ENCODE measurements at regions not wholly inside any gene's neighbourhood (a gene's known extent, or its start where the extent isn't known, plus 50 kb on each side); places are given as distances from the start of the nearest gene placed in this dataset.

GRCh38 chr7:21218155-21218554 is 209.7 kb upstream of the SP4 start:
- no peaks in the 10 kb centered on the region for H3K9me3 ChIP-seq (ENCODE audit: control insufficient read depth in 2 of 2, low read length in 2 of 2)
- no peaks in the 10 kb centered on the region for H3K4me1 ChIP-seq (ENCODE audit: control insufficient read depth, insufficient read depth, low read length)
- no peaks in the 10 kb centered on the region for H3K36me3 ChIP-seq (ENCODE audit: control insufficient read depth in 2 of 2, insufficient read depth in 2 of 2, low read length in 2 of 2)
- no peak overlapping the region for H3K27ac ChIP-seq (ENCODE audit: low read length)
- no peaks in the 10 kb centered on the region for H3K27me3 ChIP-seq (ENCODE audit: control insufficient read depth in 1 of 2, insufficient read depth in 2 of 2, low read length in 2 of 2)
- no peak overlapping the region for H3K9ac ChIP-seq (ENCODE audit: low read length in 2 of 2)
- H3K4me3 ChIP-seq (ENCODE audit: low read length in 2 of 2) = no peak overlapping the region

- no peaks in the 10 kb centered on the region for H3K27me3 ChIP-seq (ENCODE audit: control insufficient read depth in 1 of 2, insufficient read depth in 2 of 2, low read length in 2 of 2)
- H3K4me1 ChIP-seq (ENCODE audit: control insufficient read depth, insufficient read depth, low read length) = no peaks in the 10 kb centered on the region
- H3K27ac ChIP-seq (ENCODE audit: low read length) = no peak overlapping the region
- H3K36me3 ChIP-seq (ENCODE audit: control insufficient read depth in 2 of 2, insufficient read depth in 2 of 2, low read length in 2 of 2) = no peaks in the 10 kb centered on the region
- no peaks in the 10 kb centered on the region for H3K9me3 ChIP-seq (ENCODE audit: control insufficient read depth in 2 of 2, low read length in 2 of 2)
- H3K4me3 ChIP-seq (ENCODE audit: low read length in 2 of 2) = no peak overlapping the region
- H3K9ac ChIP-seq (ENCODE audit: low read length in 2 of 2) = no peak overlapping the region
These were observed 206.8 kb upstream of the SP4 start for GRCh38 chr7:21221130-21221529.

- Histone ChIP-seq H3K27me3 (ENCODE audit: control insufficient read depth in 1 of 2, insufficient read depth in 2 of 2, low read length in 2 of 2) (no peaks in the 10 kb centered on the region), H3K9ac (ENCODE audit: low read length in 2 of 2) (no peak overlapping the region), H3K36me3 (ENCODE audit: control insufficient read depth in 2 of 2, insufficient read depth in 2 of 2, low read length in 2 of 2) (no peaks in the 10 kb centered on the region), H3K27ac (ENCODE audit: low read length) (no peak overlapping the region), H3K4me1 (ENCODE audit: control insufficient read depth, insufficient read depth, low read length) (no peaks in the 10 kb centered on the region), H3K4me3 (ENCODE audit: low read length in 2 of 2) (no peak overlapping the region), H3K9me3 (ENCODE audit: control insufficient read depth in 2 of 2, low read length in 2 of 2) (no peaks in the 10 kb centered on the region)
These were observed 189.3 kb upstream of the SP4 start for GRCh38 chr7:21238400-21239116.

- Histone ChIP-seq H3K4me1 (ENCODE audit: control insufficient read depth, insufficient read depth, low read length) (no peaks in the 10 kb centered on the region), H3K27me3 (ENCODE audit: control insufficient read depth in 1 of 2, insufficient read depth in 2 of 2, low read length in 2 of 2) (no peaks in the 10 kb centered on the region), H3K9me3 (ENCODE audit: control insufficient read depth in 2 of 2, low read length in 2 of 2) (no peaks in the 10 kb centered on the region), H3K9ac (ENCODE audit: low read length in 2 of 2) (no peak overlapping the region), H3K36me3 (ENCODE audit: control insufficient read depth in 2 of 2, insufficient read depth in 2 of 2, low read length in 2 of 2) (no peaks in the 10 kb centered on the region), H3K4me3 (ENCODE audit: low read length in 2 of 2) (no peak overlapping the region), H3K27ac (ENCODE audit: low read length) (no peak overlapping the region)
These were observed 184.6 kb upstream of the SP4 start for GRCh38 chr7:21243265-21243664.

GRCh38 chr7:21251151-21251800 is 176.6 kb upstream of the SP4 start:
- H3K9me3 ChIP-seq (ENCODE audit: control insufficient read depth in 2 of 2, low read length in 2 of 2) = no peaks in the 10 kb centered on the region
- no peak overlapping the region for H3K4me3 ChIP-seq (ENCODE audit: low read length in 2 of 2)
- no peaks in the 10 kb centered on the region for H3K4me1 ChIP-seq (ENCODE audit: control insufficient read depth, insufficient read depth, low read length)
- no peak overlapping the region for H3K9ac ChIP-seq (ENCODE audit: low read length in 2 of 2)
- no peak overlapping the region for H3K27ac ChIP-seq (ENCODE audit: low read length)
- H3K36me3 ChIP-seq (ENCODE audit: control insufficient read depth in 2 of 2, insufficient read depth in 2 of 2, low read length in 2 of 2) = no peaks in the 10 kb centered on the region
- H3K27me3 ChIP-seq (ENCODE audit: control insufficient read depth in 1 of 2, insufficient read depth in 2 of 2, low read length in 2 of 2) = peaks cover 8 to 37% of the 10 kb centered on the region in 2 donors

GRCh38 chr7:21253740-21254687 is 173.9 kb upstream of the SP4 start:
- H3K36me3 ChIP-seq (ENCODE audit: control insufficient read depth in 2 of 2, insufficient read depth in 2 of 2, low read length in 2 of 2) = no peaks in the 10 kb centered on the region
- H3K9me3 ChIP-seq (ENCODE audit: control insufficient read depth in 2 of 2, low read length in 2 of 2) = no peaks in the 10 kb centered on the region
- H3K27me3 ChIP-seq (ENCODE audit: control insufficient read depth in 1 of 2, insufficient read depth in 2 of 2, low read length in 2 of 2) = peaks cover 8 to 35% of the 10 kb centered on the region in 2 donors
- H3K4me1 ChIP-seq (ENCODE audit: control insufficient read depth, insufficient read depth, low read length) = no peaks in the 10 kb centered on the region
- H3K9ac ChIP-seq (ENCODE audit: low read length in 2 of 2) = no peak overlapping the region
- H3K4me3 ChIP-seq (ENCODE audit: low read length in 2 of 2) = no peak overlapping the region
- H3K27ac ChIP-seq (ENCODE audit: low read length) = no peak overlapping the region

GRCh38 chr7:21256310-21256877 is 171.5 kb upstream of the SP4 start:
- Histone ChIP-seq H3K27me3 (ENCODE audit: control insufficient read depth in 1 of 2, insufficient read depth in 2 of 2, low read length in 2 of 2) (peaks cover 8 to 34% of the 10 kb centered on the region in 2 donors), H3K9ac (ENCODE audit: low read length in 2 of 2) (no peak overlapping the region), H3K4me1 (ENCODE audit: control insufficient read depth, insufficient read depth, low read length) (no peaks in the 10 kb centered on the region), H3K4me3 (ENCODE audit: low read length in 2 of 2) (no peak overlapping the region), H3K27ac (ENCODE audit: low read length) (no peak overlapping the region), H3K9me3 (ENCODE audit: control insufficient read depth in 2 of 2, low read length in 2 of 2) (no peaks in the 10 kb centered on the region), H3K36me3 (ENCODE audit: control insufficient read depth in 2 of 2, insufficient read depth in 2 of 2, low read length in 2 of 2) (no peaks in the 10 kb centered on the region)

GRCh38 chr7:21260939-21261338 is 166.9 kb upstream of the SP4 start:
- H3K9me3 ChIP-seq (ENCODE audit: control insufficient read depth in 2 of 2, low read length in 2 of 2) = no peaks in the 10 kb centered on the region
- no peaks in the 10 kb centered on the region for H3K36me3 ChIP-seq (ENCODE audit: control insufficient read depth in 2 of 2, insufficient read depth in 2 of 2, low read length in 2 of 2)
- H3K4me3 ChIP-seq (ENCODE audit: low read length in 2 of 2) = no peak overlapping the region
- H3K9ac ChIP-seq (ENCODE audit: low read length in 2 of 2) = no peak overlapping the region
- no peaks in the 10 kb centered on the region for H3K4me1 ChIP-seq (ENCODE audit: control insufficient read depth, insufficient read depth, low read length)
- H3K27me3 ChIP-seq (ENCODE audit: control insufficient read depth in 1 of 2, insufficient read depth in 2 of 2, low read length in 2 of 2) = peaks cover 0 to under 1% of the 10 kb centered on the region in 2 donors
- no peak overlapping the region for H3K27ac ChIP-seq (ENCODE audit: low read length)

- Histone ChIP-seq H3K27ac (ENCODE audit: low read length) (no peak overlapping the region), H3K4me1 (ENCODE audit: control insufficient read depth, insufficient read depth, low read length) (no peaks in the 10 kb centered on the region), H3K9ac (ENCODE audit: low read length in 2 of 2) (no peak overlapping the region), H3K36me3 (ENCODE audit: control insufficient read depth in 2 of 2, insufficient read depth in 2 of 2, low read length in 2 of 2) (no peaks in the 10 kb centered on the region), H3K4me3 (ENCODE audit: low read length in 2 of 2) (no peak overlapping the region), H3K27me3 (ENCODE audit: control insufficient read depth in 1 of 2, insufficient read depth in 2 of 2, low read length in 2 of 2) (no peaks in the 10 kb centered on the region), H3K9me3 (ENCODE audit: control insufficient read depth in 2 of 2, low read length in 2 of 2) (no peaks in the 10 kb centered on the region)
These were observed 166.0 kb upstream of the SP4 start for GRCh38 chr7:21261627-21262594.

- Histone ChIP-seq H3K36me3 (ENCODE audit: control insufficient read depth in 2 of 2, insufficient read depth in 2 of 2, low read length in 2 of 2) (no peaks in the 10 kb centered on the region), H3K9ac (ENCODE audit: low read length in 2 of 2) (no peak overlapping the region), H3K27ac (ENCODE audit: low read length) (no peak overlapping the region), H3K4me3 (ENCODE audit: low read length in 2 of 2) (no peak overlapping the region), H3K9me3 (ENCODE audit: control insufficient read depth in 2 of 2, low read length in 2 of 2) (no peaks in the 10 kb centered on the region), H3K4me1 (ENCODE audit: control insufficient read depth, insufficient read depth, low read length) (no peaks in the 10 kb centered on the region), H3K27me3 (ENCODE audit: control insufficient read depth in 1 of 2, insufficient read depth in 2 of 2, low read length in 2 of 2) (no peaks in the 10 kb centered on the region)
These were observed 158.9 kb upstream of the SP4 start for GRCh38 chr7:21269021-21269420.

Measured in stomach smooth muscle (tissue), 2 donors.